Stimulated activated naive CD8-positive, alpha-beta T cell treated with anti-CD3 and anti-CD28 coated beads, Interleukin-15, Interleukin-2, amounts not matched to agents 100 ng/mL and 50 ng/mL, for 24 hours (primary cell): ENCODE measurements at regions not wholly inside any gene's neighbourhood (a gene's known extent, or its start where the extent isn't known, plus 50 kb on each side); places are given as distances from the start of the nearest gene placed in this dataset.
"Not testable (repeated sequence)": the region's sequence is repeated elsewhere in the genome, so short reads cannot be mapped to it uniquely, and the experiment has no call there.

ENCODE experiments used
- H3K27ac Mint-ChIP-seq: one replicate; pipeline ENCODE4 v1.8.0; 2021; ENCODE audit warnings: mild to moderate bottlenecking, mixed read lengths
- H3K27me3 Mint-ChIP-seq: one replicate; pipeline ENCODE4 v1.8.0; 2021; ENCODE audit warnings: mixed read lengths
- H3K36me3 Mint-ChIP-seq: one replicate; pipeline ENCODE4 v1.8.0; 2021; ENCODE audit warnings: low read depth, mixed read lengths
- H3K4me1 Mint-ChIP-seq: one replicate; pipeline ENCODE4 v1.8.0; 2021; ENCODE audit warnings: low read depth, mixed read lengths
- H3K4me3 Mint-ChIP-seq: one replicate; pipeline ENCODE4 v1.8.0; 2021; ENCODE audit warnings: mild to moderate bottlenecking, mixed read lengths
- H3K9me3 Mint-ChIP-seq: one replicate; pipeline ENCODE4 v1.8.0; 2021; ENCODE audit warnings: mixed read lengths

DNA sequence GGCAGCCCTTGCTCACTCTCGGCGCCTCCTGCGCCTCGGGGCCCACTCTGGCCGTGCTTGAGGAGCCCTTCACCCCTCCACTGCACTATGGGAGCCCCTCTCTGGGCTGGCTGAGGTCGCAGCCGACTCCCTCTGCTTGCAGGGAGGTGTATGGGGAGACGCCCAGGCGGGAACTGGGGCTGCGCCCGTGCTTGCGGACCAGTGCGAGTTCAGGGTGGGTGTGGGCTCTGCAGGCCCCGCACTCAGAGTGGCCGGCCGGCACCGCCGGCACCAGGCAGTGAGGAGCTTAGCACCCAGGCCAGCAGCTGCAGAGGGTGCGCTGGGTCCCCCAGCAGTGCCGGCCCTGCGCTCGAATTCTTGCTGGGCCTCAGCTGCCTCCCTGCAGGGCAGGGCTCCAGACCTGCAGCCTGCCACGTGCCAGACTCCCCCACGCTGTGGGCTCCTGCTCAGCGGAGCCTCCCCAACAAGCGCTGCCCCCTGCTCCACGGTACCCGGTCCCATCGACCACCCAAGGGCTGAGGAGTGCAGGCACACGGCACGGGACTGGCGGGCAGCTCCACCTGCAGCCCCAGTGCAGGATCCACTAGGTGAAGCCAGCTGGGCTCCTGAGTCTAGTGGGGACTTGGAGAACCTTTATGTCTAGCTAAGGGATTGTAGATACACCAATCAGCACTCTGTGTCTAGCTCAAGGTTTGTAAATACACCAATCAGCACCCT, 54.0 kb upstream of the WWC2 start:
- not testable (repeated sequence) for H3K4me3 Mint-ChIP-seq, H3K9me3 Mint-ChIP-seq, H3K4me1 Mint-ChIP-seq, H3K27ac Mint-ChIP-seq, H3K36me3 Mint-ChIP-seq
- peaks cover 19% of the 10 kb centered on the region for H3K27me3 Mint-ChIP-seq

DNA sequence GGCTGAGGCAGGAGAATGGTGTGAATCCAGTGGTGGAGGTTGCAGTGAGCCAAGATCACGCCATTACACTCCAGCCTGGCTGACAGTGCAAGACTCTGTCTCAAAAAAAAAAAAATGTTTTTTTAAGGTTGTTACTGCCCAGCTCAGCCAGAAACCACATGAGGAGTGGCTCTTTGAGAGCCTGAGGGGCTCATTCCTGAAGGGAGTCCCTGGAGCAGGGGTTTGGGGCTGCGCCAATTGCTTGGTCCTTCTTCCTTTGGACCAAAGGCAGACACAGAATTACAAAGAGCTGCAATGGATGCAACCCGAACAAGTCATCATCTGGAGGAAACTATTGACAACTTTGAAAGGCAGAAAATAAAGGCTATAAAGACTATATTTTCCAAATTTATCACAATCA, 60.6 kb upstream of the WWC2 start:
- no peaks in the 10 kb centered on the region for H3K4me1 Mint-ChIP-seq
- H3K9me3 Mint-ChIP-seq, result no peaks in the 10 kb centered on the region
- no peaks in the 10 kb centered on the region for H3K36me3 Mint-ChIP-seq
- H3K27me3 Mint-ChIP-seq, result peaks cover 4% of the 10 kb centered on the region
- H3K4me3 Mint-ChIP-seq, result no peak overlapping the region
- H3K27ac Mint-ChIP-seq, result no peak overlapping the region

DNA sequence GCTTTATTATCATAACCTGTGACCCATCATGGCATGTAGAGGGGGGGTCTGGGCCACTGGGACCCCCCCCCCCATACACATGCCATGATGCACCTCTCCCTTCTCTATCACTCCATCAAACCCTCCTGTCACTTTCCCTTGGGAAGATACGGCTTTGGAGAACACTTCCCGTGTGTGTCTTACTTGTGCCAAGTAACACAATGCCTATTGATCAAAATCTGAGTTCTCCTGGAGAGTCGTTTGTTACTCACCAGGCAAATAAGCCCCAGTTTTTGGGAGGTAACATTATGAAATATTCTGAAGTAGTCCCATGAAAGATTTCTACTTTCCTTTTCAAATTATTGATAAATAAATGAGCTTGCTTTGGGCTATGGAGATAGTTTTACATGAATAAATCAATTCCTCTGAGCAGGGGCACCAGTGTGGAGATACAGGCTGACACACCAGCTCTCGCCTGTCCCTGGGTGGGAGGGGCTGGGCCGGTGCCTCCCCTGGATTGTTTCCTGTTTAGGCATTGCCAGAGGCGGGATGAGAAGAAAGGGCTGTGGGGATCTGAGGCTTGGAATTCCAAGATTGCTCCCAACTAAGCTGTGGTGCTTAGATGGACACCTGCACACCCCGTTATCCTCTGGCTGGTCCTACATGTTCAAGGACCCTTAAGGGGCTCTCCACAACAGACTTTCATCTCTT, 63.2 kb upstream of the WWC2 start:
- no peak overlapping the region for H3K27ac Mint-ChIP-seq
- no peaks in the 10 kb centered on the region for H3K9me3 Mint-ChIP-seq
- peaks cover 4% of the 10 kb centered on the region for H3K27me3 Mint-ChIP-seq
- no peaks in the 10 kb centered on the region for H3K36me3 Mint-ChIP-seq
- H3K4me1 Mint-ChIP-seq, result no peaks in the 10 kb centered on the region
- H3K4me3 Mint-ChIP-seq, result no peak overlapping the region

DNA sequence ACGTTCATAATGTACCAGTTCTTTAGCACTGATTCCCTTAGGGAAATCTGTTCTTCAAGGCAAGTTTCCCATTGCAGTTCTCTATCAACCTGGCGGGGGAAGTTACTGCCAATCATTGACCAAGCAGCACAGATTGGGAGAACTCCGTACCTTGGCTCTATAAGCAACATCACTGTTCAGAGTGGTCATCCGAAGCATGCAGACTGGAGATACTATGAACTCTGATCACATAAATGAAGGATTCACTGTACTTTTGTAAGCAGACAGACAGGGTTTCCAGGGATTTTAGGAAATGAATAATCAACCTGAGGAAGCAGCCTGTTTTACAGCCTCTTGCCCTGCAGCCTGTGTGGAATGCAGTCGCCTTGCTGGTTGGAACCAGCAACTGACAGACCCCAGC, 63.8 kb upstream of the WWC2 start:
- Mint-ChIP-seq H3K36me3 (no peaks in the 10 kb centered on the region), H3K4me3 (no peak overlapping the region), H3K9me3 (no peaks in the 10 kb centered on the region), H3K4me1 (no peaks in the 10 kb centered on the region), H3K27me3 (peaks cover 4% of the 10 kb centered on the region), H3K27ac (no peak overlapping the region)

DNA sequence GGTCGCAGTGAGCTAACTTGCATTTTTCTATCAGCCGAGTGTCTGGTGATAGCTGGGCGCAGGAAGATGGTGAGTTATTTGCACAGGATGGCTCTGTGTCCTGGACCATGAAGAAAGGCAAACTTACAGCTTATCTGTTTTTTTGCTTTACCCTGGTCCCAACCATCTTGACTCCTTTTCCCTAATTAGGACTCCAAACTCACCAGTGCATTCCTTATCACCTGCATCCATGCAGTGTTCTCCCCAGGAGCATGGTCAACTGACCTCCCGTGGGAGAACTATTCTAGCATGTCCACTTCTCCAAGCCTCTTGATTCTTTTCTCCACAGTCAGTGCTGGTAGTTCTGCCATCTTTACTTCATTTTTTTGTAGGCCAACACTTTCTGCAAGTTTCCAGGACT, 68.2 kb upstream of the WWC2 start:
- Mint-ChIP-seq H3K4me1 (no peaks in the 10 kb centered on the region), H3K27me3 (peaks cover 4% of the 10 kb centered on the region), H3K4me3 (no peak overlapping the region), H3K36me3 (no peaks in the 10 kb centered on the region), H3K9me3 (no peaks in the 10 kb centered on the region), H3K27ac (no peak overlapping the region)

DNA sequence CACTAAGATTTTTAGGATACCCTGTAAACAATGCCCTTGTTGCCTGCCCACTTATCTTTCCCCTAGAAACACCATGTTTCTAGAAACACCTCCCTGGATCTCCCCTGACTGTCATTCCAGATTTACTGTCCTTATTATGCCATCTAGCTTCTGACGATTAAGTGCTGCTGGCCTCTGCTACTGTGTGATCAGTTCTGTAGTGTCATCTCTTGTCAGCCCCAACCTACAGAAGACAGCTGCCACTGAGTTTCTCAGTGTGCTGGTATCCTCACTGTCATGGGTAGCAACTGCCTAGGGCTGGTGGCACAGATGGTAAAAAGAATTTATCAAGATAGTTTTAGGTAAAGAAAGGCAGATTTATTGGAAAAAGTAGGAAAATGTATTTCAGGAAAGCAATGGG, 68.7 kb upstream of the WWC2 start:
- H3K36me3 Mint-ChIP-seq, result no peaks in the 10 kb centered on the region
- H3K4me1 Mint-ChIP-seq, result no peaks in the 10 kb centered on the region
- no peak overlapping the region for H3K4me3 Mint-ChIP-seq
- peaks cover 4% of the 10 kb centered on the region for H3K27me3 Mint-ChIP-seq
- H3K27ac Mint-ChIP-seq, result no peak overlapping the region
- H3K9me3 Mint-ChIP-seq, result no peaks in the 10 kb centered on the region

DNA sequence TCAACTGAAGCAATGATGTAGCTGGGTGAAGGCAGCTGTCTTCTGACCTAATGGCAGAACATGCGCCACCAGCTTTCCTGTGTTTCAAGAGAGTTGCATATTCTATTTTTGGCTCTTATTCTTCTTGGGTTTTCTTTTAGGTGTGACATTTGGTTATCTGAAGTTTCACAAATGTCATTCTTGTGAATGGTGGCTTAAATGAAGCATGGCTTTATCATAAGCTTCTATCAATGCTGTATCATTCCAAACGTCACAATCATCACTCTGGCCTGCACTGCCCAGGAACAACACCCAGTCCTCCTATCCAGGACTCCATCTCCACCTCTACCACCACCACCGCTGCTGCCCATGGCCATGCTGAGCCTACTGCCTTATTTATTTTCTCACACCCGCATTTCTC, 69.7 kb upstream of the WWC2 start:
- Mint-ChIP-seq H3K4me1 (no peaks in the 10 kb centered on the region), H3K4me3 (no peak overlapping the region), H3K27ac (no peak overlapping the region), H3K27me3 (peaks cover 4% of the 10 kb centered on the region), H3K36me3 (no peaks in the 10 kb centered on the region), H3K9me3 (no peaks in the 10 kb centered on the region)

DNA sequence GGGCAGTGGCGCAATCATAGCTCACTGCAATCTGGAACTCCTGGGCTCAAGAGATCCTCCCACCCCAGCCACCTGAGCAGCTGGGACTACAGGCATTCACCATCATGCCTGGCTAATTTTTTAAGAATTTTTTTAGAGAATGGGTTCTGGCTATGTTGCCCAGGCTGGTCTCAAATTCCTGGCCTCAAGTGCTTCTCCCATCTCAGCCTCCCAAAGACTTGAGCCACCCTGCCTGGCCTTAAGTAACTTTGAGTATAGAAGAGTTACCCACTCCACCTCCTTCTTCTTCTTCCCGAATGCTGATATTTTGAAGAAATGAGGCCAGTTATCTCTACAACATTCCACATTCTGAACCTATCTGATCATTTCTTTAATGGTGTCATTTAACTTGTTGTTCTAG, 72.4 kb upstream of the WWC2 start:
- H3K4me1 Mint-ChIP-seq, result no peaks in the 10 kb centered on the region
- no peaks in the 10 kb centered on the region for H3K9me3 Mint-ChIP-seq
- H3K36me3 Mint-ChIP-seq, result no peaks in the 10 kb centered on the region
- H3K27me3 Mint-ChIP-seq, result peaks cover 7% of the 10 kb centered on the region
- H3K27ac Mint-ChIP-seq, result no peak overlapping the region
- H3K4me3 Mint-ChIP-seq, result no peak overlapping the region

DNA sequence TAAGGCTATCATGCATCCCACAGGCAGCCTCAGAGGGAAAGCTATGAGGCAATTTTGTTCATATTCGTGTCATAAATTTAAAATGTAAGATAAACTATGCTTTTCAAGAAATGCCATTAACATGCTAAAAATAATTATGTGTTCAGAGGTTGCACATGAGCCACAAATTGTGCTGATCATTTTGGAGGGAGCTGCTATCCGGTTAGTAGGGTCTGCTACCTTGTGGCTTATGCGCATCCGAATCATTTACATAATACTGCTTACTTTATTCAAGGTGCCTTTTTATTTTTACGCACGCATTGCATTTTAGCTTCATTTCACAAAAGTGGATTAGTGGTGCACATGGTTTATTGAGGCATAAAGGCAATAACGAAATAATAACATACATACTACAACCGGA, 76.4 kb upstream of the WWC2 start:
- Mint-ChIP-seq H3K36me3 (no peaks in the 10 kb centered on the region), H3K27me3 (peaks cover 4% of the 10 kb centered on the region), H3K27ac (no peak overlapping the region), H3K4me3 (no peak overlapping the region), H3K9me3 (no peaks in the 10 kb centered on the region), H3K4me1 (no peaks in the 10 kb centered on the region)

DNA sequence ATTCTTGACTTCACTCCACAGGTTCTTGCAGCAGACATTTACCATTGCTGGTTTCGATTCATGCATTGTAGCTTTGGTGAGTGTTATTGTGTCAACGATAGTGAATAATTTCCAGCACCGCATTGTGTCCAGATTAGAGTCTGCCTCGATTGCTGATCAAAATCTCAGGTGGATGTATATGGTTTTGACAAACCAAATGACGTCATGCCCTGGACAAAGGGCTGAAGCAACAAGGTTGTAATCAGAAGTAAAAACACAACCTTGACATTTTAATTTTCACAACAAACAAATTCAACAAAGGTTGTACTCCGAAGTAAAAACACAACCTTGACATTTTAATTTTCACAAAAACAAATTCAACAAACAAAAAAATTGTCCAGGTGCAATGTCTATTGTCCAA, 81.1 kb upstream of the WWC2 start:
- peaks cover 7% of the 10 kb centered on the region for H3K27me3 Mint-ChIP-seq
- H3K4me1 Mint-ChIP-seq, result no peaks in the 10 kb centered on the region
- no peaks in the 10 kb centered on the region for H3K9me3 Mint-ChIP-seq
- H3K36me3 Mint-ChIP-seq, result no peaks in the 10 kb centered on the region
- H3K4me3 Mint-ChIP-seq, result no peak overlapping the region
- no peak overlapping the region for H3K27ac Mint-ChIP-seq

DNA sequence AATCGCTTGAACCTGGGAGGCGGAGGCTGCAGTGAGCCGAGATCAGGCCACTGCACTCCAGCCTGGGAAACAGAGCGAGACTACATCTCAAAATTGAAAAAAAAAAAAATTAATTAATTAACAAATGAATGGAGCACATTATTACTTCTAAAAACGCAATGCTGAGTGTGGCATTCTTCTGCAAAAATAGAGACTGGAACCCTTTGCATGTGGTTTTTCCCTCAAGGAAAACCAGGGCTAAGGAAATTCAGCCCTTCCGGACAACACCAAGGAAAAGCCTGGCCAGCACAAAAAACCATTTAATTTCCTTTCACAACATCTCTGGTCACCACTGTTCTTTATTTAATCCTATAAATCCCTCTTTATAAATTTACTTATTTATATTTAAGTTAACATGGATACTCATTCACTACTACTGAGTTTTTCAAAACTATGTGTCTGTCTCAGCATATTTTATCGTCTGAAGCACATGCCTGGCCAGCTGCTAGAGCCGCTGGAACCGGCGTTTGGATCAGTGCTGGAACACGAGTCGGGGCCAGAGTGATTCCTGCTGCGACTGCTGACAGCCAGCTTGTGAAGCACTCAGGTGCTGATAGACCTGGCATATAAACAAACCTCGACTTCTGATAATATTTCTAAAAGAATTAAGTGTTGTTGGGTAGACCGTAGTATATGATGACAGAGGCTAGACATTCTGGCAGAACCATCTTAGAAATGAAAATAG, 84.5 kb upstream of the WWC2 start:
- Mint-ChIP-seq H3K36me3 (no peaks in the 10 kb centered on the region), H3K9me3 (no peaks in the 10 kb centered on the region), H3K4me1 (no peaks in the 10 kb centered on the region), H3K27ac (no peak overlapping the region), H3K4me3 (no peak overlapping the region), H3K27me3 (peaks cover 7% of the 10 kb centered on the region)

DNA sequence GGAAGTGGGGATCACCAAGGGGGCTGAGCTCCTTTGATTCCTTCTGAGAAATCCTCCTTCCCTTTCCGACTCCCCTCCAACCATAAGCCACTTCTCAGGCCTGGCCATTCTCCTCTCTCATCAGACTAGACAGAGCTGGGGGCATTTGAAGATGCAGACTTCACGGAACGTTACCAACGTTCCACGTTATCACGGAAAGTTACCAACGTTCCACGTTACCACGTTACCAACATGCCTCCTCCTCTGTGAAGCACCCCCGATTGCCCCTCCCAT, 85.4 kb upstream of the WWC2 start:
- H3K36me3 Mint-ChIP-seq, result no peaks in the 10 kb centered on the region
- H3K27me3 Mint-ChIP-seq, result peaks cover 14% of the 10 kb centered on the region
- no peaks in the 10 kb centered on the region for H3K4me1 Mint-ChIP-seq
- H3K4me3 Mint-ChIP-seq, result no peak overlapping the region
- no peaks in the 10 kb centered on the region for H3K9me3 Mint-ChIP-seq
- H3K27ac Mint-ChIP-seq, result no peak overlapping the region

DNA sequence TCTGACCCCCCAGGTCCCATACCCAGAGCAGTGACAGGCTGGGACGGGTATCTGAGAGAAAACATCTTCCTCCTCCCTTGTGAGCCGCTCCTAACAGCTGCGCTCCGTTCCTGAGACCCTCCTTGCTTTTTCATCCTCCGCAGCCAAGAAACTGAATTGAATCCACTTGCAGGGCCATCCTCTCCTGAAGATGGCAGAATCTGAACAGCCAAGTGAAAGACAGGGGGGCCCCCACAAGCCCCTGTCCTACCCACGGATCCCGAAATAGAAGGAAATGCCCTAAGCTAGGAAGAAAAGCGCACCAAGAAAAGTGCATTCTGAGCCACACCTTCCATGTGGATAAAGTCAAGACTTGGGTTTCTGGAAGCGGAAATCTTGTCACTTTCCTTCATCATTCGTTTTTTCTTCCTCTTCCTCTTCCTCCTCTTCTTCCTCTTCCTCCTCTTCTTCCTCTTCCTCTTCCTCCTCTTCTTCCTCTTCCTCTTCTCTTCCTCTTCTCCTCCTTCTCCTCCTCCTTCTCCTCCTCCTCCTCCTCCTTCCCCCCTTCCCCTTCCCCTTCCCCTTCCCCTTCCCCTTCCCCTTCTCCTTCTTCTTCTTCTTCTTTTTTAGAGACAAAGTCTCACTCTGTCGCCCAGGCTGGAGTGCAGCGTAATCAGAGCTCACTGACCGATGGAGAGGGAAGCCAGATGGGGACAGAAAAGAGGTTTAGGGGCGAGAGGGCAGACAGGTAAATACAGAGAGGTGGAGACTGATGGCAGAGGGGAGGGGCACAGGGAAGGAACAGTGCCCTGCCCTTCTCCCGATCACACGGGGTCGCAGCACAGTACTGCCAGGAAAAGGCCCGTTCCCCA, 86.0 kb upstream of the WWC2 start:
- Mint-ChIP-seq H3K9me3 (no peaks in the 10 kb centered on the region), H3K4me1 (no peaks in the 10 kb centered on the region), H3K36me3 (no peaks in the 10 kb centered on the region), H3K27ac (no peak overlapping the region), H3K27me3 (peaks cover 14% of the 10 kb centered on the region), H3K4me3 (no peak overlapping the region)

DNA sequence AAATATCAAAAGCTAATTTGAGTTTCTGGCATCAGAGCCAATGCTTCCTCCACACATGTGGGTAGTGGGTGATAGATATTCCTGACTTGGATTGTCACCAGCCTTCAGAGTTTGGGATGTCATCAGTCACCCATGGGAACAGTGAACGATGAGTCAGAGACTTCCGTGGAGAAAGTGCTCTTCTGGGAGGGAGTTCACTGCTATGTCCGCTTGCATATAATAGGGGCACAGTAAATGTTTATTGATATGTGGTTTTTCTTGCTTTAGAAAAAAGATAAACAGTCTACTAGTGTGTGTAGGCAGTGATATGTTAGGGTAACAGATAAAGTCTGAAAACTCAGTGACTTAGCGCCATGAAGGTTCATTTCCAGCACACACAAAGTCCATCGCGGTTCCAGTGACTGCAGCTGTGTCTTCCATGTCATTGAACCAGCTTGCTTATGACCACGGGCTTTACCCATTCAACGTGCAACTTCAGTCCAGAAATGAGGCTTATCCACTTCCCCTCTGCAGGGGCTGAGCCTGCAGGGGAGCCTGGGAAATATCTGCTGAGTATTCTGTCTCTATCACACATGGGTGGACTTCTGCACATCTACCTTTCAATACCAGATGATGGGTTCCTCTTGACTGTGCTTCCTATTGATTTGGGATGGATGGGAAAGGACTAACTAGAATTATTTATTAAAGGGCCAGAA, 87.7 kb upstream of the WWC2 start:
- no peaks in the 10 kb centered on the region for H3K36me3 Mint-ChIP-seq
- peaks cover 14% of the 10 kb centered on the region for H3K27me3 Mint-ChIP-seq
- no peaks in the 10 kb centered on the region for H3K4me1 Mint-ChIP-seq
- H3K4me3 Mint-ChIP-seq, result no peak overlapping the region
- no peaks in the 10 kb centered on the region for H3K9me3 Mint-ChIP-seq
- no peak overlapping the region for H3K27ac Mint-ChIP-seq
